ENCODE measurements at regions not wholly inside any gene's neighbourhood (a gene's known extent, or its start where the extent isn't known, plus 50 kb on each side); places are given as distances from the start of the nearest gene placed in this dataset.

- no peak for TF ChIP-seq EP300 (conservative IDR thresholded peaks at IDR 0.05; ENCODE audit: poor library complexity, severe bottlenecking)
- TF ChIP-seq RAD21 (conservative IDR thresholded peaks at IDR 0.05), result no peak
These were observed 79.7 kb upstream of the RUNX3 start for GRCh38 chr1:25009671-25010262.
